22Rv1 (cell line): ENCODE measurements at regions not wholly inside any gene's neighbourhood (a gene's known extent, or its start where the extent isn't known, plus 50 kb on each side); places are given as distances from the start of the nearest gene placed in this dataset.

Experiments used
- CTCF ChIP-seq: fragments of 450-650 bp; IDR thresholded peaks from 2 replicates; pipeline ENCODE4 v1.5.1; 2017; ENCODE audit warnings: mild to moderate bottlenecking
- ZFX ChIP-seq: fragments of 450-650 bp; IDR thresholded peaks from 2 replicates; pipeline ENCODE4 v1.6.1; 2017; ENCODE audit warnings: antibody characterized with exemption, borderline replicate concordance

DNA sequence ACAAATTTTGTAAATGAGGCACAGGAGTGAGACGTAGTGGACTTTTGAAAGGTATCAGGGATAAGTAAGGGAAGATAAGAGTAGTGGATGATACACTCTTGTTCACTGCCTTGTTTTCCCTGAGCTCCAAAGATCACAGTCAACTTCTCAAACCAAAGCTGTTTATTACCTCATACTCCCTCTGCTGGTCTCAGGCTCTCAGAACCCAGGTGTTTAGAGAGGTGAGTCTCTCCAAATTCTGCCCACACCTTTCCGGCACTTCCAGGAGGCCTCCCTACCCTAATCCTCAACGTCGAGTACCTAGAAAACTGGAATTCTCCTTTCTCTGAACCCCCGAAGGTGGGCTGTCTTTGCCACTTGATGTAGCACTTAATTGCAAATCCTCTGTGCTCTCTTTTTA lies 621.1 kb downstream of the BCL11A start:
- TF ChIP-seq CTCF (no peak), ZFX (no peak)
